ENCODE measurements at regions not wholly inside any gene's neighbourhood (a gene's known extent, or its start where the extent isn't known, plus 50 kb on each side); places are given as distances from the start of the nearest gene placed in this dataset.
A peak's percentile ranks its signal among the peaks of the same experiment; 100 is the strongest.

DNA sequence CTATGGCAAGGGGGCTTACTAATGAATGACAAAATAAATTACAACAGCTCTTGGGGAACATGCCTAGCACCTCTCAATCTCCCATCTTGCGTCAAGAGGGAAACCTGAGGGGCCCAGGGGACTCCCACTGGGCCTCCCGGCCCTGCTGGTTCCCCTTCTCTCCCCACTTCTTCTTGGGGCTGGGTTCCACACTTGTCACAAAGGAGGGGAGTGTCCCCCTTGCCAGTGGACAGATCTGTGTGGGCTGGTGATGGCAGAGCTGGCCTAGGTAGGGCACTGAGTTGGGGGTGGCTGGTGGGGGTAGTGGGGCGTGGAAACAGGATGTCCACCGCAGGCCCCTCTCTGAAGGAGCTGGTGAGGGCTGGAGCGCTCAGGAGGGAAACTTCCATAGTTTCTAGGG is 184.0 kb upstream of the HAAO start:
- Histone ChIP-seq H3K27me3 (ENCODE audit: insufficient read depth, low read length, poor library complexity, severe bottlenecking) (no peaks in the 10 kb centered on the region), H4K20me1 (ENCODE audit: insufficient read depth, low read length, poor library complexity, severe bottlenecking) (no peaks in the 10 kb centered on the region), H3K4me2 (ENCODE audit: low read depth, low read length, poor library complexity, severe bottlenecking) (no peak overlapping the region), H3K4me3 (ENCODE audit: low read length, poor library complexity, severe bottlenecking) (no peak overlapping the region), H2AFZ (ENCODE audit: low read length) (no peak overlapping the region), H3K9ac (ENCODE audit: low read depth, low read length, poor library complexity, severe bottlenecking) (no peak overlapping the region), H3K4me1 (ENCODE audit: insufficient read depth, low read length, poor library complexity, severe bottlenecking) (no peaks in the 10 kb centered on the region), H3K79me2 (ENCODE audit: insufficient read depth, low read length) (no peaks in the 10 kb centered on the region), H3K9me2 (replicated peaks; ENCODE audit: low read depth, low read length) (no peaks in the 10 kb centered on the region), H3K9me3 (ENCODE audit: insufficient read depth, low read depth, low read length) (no peaks in the 10 kb centered on the region), H3K36me3 (ENCODE audit: insufficient read depth, low read length) (no peaks in the 10 kb centered on the region), H3F3A (ENCODE audit: low read depth) (no peaks in the 10 kb centered on the region)
- TF ChIP-seq CTCF (conservative IDR thresholded peaks at IDR 0.05; ENCODE audit: low read length): no peak
- no peak for TF ChIP-seq EZH2phosphoT487 (IDR thresholded peaks at IDR 0.05; ENCODE audit: borderline replicate concordance)

DNA sequence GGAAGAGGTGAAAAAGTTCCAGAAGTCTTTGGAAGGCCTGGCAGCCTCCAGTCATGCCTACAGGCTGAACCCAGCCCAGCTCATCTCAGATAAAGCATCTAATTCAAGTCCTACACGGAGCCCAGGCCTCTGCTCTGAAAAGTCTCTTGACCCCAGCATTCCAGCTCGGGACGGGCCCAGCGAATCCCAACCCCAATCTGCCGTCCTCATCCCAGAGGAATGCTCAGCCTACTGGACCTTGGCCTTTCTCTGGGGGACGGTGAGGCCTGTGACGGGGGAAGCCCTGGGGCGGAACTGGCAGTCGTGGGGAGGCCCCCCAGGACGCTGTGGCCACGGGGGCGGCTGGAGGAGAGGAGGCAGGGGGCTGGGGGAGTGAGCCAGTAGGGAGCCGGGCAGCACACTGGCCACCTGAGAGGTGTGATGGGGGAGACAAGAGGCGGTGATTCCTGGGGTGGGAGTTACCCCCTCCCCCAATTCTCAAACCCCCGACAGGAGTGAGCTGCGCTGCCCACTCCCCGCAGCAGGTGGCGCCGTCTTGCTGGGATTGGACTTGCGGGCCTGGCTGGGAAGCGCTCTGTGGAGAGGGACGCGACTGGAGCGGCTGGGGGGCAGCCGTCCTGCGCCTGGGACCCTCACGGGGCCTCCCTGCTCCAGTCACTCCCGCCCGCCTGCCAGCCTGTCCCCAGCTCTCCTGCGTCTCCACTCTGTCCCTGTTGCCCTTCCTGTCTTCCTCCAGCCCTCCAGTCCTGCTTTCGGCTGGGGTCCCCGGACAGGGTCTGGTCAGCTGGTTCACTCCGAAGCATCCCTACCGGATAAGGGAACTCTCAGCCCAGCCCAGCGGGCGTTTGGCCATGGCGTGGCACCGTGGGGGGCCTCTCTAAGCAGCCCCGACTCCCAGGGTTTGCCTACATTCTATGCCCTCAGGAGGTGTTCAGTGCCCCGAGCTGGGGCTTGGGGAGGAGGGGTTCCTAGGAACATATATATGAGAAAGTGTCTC is 182.6 kb upstream of the HAAO start:
- no peak for TF ChIP-seq EZH2phosphoT487 (IDR thresholded peaks at IDR 0.05; ENCODE audit: borderline replicate concordance)
- peak; percentile 83 for TF ChIP-seq CTCF (conservative IDR thresholded peaks at IDR 0.05; ENCODE audit: low read length)
- Histone ChIP-seq H3K27me3 (ENCODE audit: insufficient read depth, low read length, poor library complexity, severe bottlenecking) (no peaks in the 10 kb centered on the region), H3K4me3 (ENCODE audit: low read length, poor library complexity, severe bottlenecking) (no peak overlapping the region), H3K9ac (ENCODE audit: low read depth, low read length, poor library complexity, severe bottlenecking) (no peak overlapping the region), H3F3A (ENCODE audit: low read depth) (no peaks in the 10 kb centered on the region), H3K4me1 (ENCODE audit: insufficient read depth, low read length, poor library complexity, severe bottlenecking) (no peaks in the 10 kb centered on the region), H3K36me3 (ENCODE audit: insufficient read depth, low read length) (no peaks in the 10 kb centered on the region), H3K9me2 (replicated peaks; ENCODE audit: low read depth, low read length) (no peaks in the 10 kb centered on the region), H3K4me2 (ENCODE audit: low read depth, low read length, poor library complexity, severe bottlenecking) (no peak overlapping the region), H2AFZ (ENCODE audit: low read length) (no peak overlapping the region), H3K9me3 (ENCODE audit: insufficient read depth, low read depth, low read length) (no peaks in the 10 kb centered on the region), H3K79me2 (ENCODE audit: insufficient read depth, low read length) (no peaks in the 10 kb centered on the region), H4K20me1 (ENCODE audit: insufficient read depth, low read length, poor library complexity, severe bottlenecking) (no peaks in the 10 kb centered on the region)

DNA sequence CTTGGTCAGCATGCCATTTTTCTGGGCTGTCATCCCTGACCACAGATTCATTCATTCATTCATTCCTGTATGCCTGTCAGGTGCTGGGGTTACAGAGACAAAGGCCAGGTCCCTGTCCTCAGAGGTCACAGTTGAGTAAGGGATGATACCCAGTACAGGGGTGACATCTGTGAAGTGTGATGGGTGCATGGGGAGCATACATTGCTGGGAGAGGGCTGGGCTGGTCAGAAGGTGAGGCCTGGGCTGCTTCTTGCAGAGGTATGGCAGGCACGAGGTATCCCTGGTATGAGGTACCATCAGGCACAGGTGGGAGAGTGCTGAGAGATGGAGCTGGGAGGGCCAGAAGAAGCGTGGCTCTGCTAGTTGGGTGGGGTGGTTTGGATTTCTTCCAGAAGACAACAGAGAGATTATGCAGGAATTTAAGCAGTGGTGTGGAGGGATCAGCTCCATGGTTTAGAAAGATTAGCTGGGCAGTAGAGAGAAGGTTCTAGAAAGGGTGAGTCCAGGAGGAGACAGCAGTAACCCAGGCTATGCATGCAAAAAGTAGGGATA is 181.9 kb upstream of the HAAO start:
- Histone ChIP-seq H3K4me3 (ENCODE audit: low read length, poor library complexity, severe bottlenecking) (no peak overlapping the region), H3K79me2 (ENCODE audit: insufficient read depth, low read length) (no peaks in the 10 kb centered on the region), H3F3A (ENCODE audit: low read depth) (no peaks in the 10 kb centered on the region), H2AFZ (ENCODE audit: low read length) (no peak overlapping the region), H3K9me2 (replicated peaks; ENCODE audit: low read depth, low read length) (no peaks in the 10 kb centered on the region), H4K20me1 (ENCODE audit: insufficient read depth, low read length, poor library complexity, severe bottlenecking) (no peaks in the 10 kb centered on the region), H3K27me3 (ENCODE audit: insufficient read depth, low read length, poor library complexity, severe bottlenecking) (no peaks in the 10 kb centered on the region), H3K36me3 (ENCODE audit: insufficient read depth, low read length) (no peaks in the 10 kb centered on the region), H3K9ac (ENCODE audit: low read depth, low read length, poor library complexity, severe bottlenecking) (no peak overlapping the region), H3K9me3 (ENCODE audit: insufficient read depth, low read depth, low read length) (no peaks in the 10 kb centered on the region), H3K4me1 (ENCODE audit: insufficient read depth, low read length, poor library complexity, severe bottlenecking) (no peaks in the 10 kb centered on the region), H3K4me2 (ENCODE audit: low read depth, low read length, poor library complexity, severe bottlenecking) (no peak overlapping the region)
- no peak for TF ChIP-seq CTCF (conservative IDR thresholded peaks at IDR 0.05; ENCODE audit: low read length)
- TF ChIP-seq EZH2phosphoT487 (IDR thresholded peaks at IDR 0.05; ENCODE audit: borderline replicate concordance): no peak

Data from Loucy (cell line).